Thyroid gland (tissue), 4 donors: ENCODE measurements at regions not wholly inside any gene's neighbourhood (a gene's known extent, or its start where the extent isn't known, plus 50 kb on each side); places are given as distances from the start of the nearest gene placed in this dataset.

Experiments
- DNase-seq, 2 donors: peaks; one replicate each; pipeline ENCODE4 v3.0.0-alpha.2; 2019
- H3K27ac ChIP-seq, 3 donors: fragments of 200-600 bp; sonication (generic); 1 replicate in 2 of 3; 2 replicates in 1 of 3; pipeline ENCODE4 v1.5.1; 2016 to 2019; ENCODE audit warnings: mild to moderate bottlenecking in 1 of 3, moderate library complexity in 1 of 3
- H3K27me3 ChIP-seq: fragments of 200-600 bp; sonication (generic); one replicate; pipeline ENCODE4 v1.5.1; 2019
- H3K36me3 ChIP-seq, 2 donors: fragments of 200-600 bp; sonication (generic); one replicate each; pipeline ENCODE4 v1.5.1; 2016 to 2019
- H3K4me1 ChIP-seq, 2 donors: fragments of 200-600 bp; sonication (generic); one replicate each; pipeline ENCODE4 v1.5.1; 2017 to 2019
- H3K4me3 ChIP-seq, 3 donors: fragments of 200-600 bp; sonication (generic); replicated peaks in 1 of 3; 1 replicate in 2 of 3; 2 replicates in 1 of 3; pipeline ENCODE4 v1.5.1; 2016; ENCODE audit warnings: mild to moderate bottlenecking in 1 of 3
- H3K9me3 ChIP-seq: fragments of 200-600 bp; sonication (generic); one replicate; pipeline ENCODE4 v1.5.1; 2017
- POLR2A ChIP-seq, 2 donors: fragments of 450-650 bp; IDR thresholded peaks; one replicate each; pipeline ENCODE4 v1.6.1; 2017; ENCODE audit warnings: antibody characterized with exemption in 2 of 2, mild to moderate bottlenecking in 2 of 2, moderate library complexity in 1 of 2
- WGBS, 2 donors: methylation state at CpG; one replicate each; pipeline ENCODE4 v1.1.5; 2017; 5-methylcytosine and 5-hydroxymethylcytosine counted together
- intact Hi-C: fragments of 100-400 bp; cut with DNase I; formaldehyde crosslinking; loops from one replicate; pipeline ENCODE4 v1.15.1; 2023
- TF ChIP-seq, protein P1 (sequence below), 6 experiments: fragments of 200-600 bp in 3 of 6; fragments of 450-650 bp in 3 of 6; sonication (generic) in 3 of 6; IDR thresholded peaks; one replicate each; pipeline ENCODE4 v1.5.1; 2016 to 2019; ENCODE audit warnings: antibody characterized with exemption in 6 of 6, mild to moderate bottlenecking in 2 of 6, inconsistent platforms in 1 of 6, moderate library complexity in 1 of 6

DNA sequence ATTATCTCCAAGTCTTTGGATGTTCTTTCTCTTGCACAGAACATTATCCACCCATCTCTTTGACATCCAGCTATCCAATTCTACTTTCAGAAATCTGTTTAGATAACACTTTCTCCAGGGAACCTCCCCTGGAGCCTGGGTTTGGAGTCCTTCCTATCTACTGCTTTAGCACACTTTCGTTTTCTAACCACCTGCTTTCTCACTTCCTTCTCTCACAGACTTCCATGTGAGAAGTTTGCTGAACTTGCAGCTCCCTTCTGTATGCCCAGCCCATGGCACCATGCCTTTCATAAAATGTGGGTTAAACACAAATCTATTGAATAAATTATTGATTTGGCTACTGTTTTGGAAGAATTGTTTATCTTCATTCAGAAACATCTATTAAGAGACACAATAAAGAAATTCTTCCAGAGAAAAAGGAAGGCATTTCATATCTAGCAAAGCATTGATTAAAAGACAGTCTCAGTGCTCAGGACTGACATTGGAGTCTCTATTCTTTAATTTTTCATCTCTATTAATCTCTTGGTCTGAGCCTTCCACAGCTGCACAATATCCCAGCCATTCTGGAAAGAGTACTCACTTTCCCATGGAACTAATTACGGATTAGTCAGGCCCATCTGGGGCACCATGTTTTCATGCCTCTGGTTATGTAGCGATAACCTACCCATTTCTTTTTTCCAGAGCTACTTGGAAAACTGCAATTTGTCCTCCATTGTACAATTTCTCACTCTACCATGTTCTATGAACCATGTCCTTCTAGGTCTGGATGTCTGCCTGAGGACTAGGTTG is 1077.3 kb downstream of the SORCS3 start:
- intact Hi-C loops: no loop called here
- Histone ChIP-seq H3K4me3 (no peak overlapping the region), H3K4me1 (peaks cover 0 to 3% of the 10 kb centered on the region in 2 donors), H3K36me3 (no peaks in the 10 kb centered on the region), H3K27ac (no peak overlapping the region), H3K27me3 (no peaks in the 10 kb centered on the region), H3K9me3 (no peaks in the 10 kb centered on the region)
- no peak for DNase-seq
- TF ChIP-seq, protein P1, sequence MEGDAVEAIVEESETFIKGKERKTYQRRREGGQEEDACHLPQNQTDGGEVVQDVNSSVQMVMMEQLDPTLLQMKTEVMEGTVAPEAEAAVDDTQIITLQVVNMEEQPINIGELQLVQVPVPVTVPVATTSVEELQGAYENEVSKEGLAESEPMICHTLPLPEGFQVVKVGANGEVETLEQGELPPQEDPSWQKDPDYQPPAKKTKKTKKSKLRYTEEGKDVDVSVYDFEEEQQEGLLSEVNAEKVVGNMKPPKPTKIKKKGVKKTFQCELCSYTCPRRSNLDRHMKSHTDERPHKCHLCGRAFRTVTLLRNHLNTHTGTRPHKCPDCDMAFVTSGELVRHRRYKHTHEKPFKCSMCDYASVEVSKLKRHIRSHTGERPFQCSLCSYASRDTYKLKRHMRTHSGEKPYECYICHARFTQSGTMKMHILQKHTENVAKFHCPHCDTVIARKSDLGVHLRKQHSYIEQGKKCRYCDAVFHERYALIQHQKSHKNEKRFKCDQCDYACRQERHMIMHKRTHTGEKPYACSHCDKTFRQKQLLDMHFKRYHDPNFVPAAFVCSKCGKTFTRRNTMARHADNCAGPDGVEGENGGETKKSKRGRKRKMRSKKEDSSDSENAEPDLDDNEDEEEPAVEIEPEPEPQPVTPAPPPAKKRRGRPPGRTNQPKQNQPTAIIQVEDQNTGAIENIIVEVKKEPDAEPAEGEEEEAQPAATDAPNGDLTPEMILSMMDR (IDR thresholded peaks at IDR 0.05): no peak
- TF ChIP-seq POLR2A (IDR thresholded peaks at IDR 0.05): no peak
- WGBS, 2 donors: 81 to 82% methylated on average over 3 of the region's 3 CpGs

DNA sequence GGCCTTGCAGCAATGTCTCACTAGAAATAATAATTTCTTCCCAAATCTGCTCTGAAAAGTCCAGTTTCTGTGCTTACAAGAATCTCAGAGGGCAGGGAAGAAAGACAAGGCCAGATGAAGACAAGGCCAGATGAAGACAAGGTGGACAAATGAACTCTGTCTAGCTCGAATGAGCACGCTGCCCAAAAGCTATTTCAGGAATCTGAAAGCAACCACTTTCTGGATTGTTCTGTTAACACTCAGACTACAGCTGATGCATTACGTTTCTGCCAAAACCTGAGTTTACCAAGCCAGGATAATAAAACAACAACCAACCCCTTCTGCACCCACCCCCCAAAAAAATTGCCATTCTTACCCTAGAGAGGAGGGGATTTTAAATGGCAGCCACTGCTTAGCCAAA is 1073.6 kb downstream of the SORCS3 start:
- Histone ChIP-seq H3K27me3 (no peaks in the 10 kb centered on the region), H3K36me3 (no peaks in the 10 kb centered on the region), H3K4me1 (peaks cover 0 to 3% of the 10 kb centered on the region in 2 donors), H3K27ac (peak overlapping the region in 2 of 3 donors; percentile 15 to 58), H3K9me3 (no peaks in the 10 kb centered on the region), H3K4me3 (no peak overlapping the region)
- no peak for TF ChIP-seq POLR2A (IDR thresholded peaks at IDR 0.05)
- TF ChIP-seq, protein P1 (IDR thresholded peaks at IDR 0.05): no peak
- intact Hi-C loops: no loop called here
- peak in 1 of 2 donors; percentile 23 for DNase-seq
- WGBS, 2 donors: 34 to 52% methylated on average over 3 of the region's 3 CpGs

DNA sequence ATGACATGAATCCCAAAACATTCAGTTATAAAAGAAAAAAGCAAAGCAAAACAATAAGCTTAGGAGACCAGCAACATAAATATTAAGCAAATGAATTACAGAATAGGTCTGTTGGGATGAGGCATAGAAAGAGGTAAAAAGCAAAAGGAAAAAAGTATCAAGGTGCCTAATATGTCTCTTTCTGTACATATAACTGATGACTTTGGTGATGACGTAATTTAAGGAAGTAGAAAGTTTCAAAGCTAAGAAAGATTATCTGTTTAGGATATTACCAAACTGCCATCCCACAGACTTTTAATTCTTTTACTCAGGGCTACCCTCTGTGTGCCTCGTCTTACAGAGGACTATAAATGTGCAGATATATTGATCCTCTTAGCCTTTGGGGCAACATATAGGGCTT is 1066.5 kb downstream of the SORCS3 start:
- Histone ChIP-seq H3K27ac (no peak overlapping the region), H3K4me1 (no peaks in the 10 kb centered on the region), H3K27me3 (no peaks in the 10 kb centered on the region), H3K36me3 (no peaks in the 10 kb centered on the region), H3K9me3 (no peaks in the 10 kb centered on the region), H3K4me3 (no peak overlapping the region)
- TF ChIP-seq POLR2A (IDR thresholded peaks at IDR 0.05): no peak
- TF ChIP-seq, protein P1 (IDR thresholded peaks at IDR 0.05): no peak
- no peak for DNase-seq
- intact Hi-C loops: no loop called here
- 73 to 79% methylated on average over 2 of the region's 2 CpGs for WGBS, 2 donors

DNA sequence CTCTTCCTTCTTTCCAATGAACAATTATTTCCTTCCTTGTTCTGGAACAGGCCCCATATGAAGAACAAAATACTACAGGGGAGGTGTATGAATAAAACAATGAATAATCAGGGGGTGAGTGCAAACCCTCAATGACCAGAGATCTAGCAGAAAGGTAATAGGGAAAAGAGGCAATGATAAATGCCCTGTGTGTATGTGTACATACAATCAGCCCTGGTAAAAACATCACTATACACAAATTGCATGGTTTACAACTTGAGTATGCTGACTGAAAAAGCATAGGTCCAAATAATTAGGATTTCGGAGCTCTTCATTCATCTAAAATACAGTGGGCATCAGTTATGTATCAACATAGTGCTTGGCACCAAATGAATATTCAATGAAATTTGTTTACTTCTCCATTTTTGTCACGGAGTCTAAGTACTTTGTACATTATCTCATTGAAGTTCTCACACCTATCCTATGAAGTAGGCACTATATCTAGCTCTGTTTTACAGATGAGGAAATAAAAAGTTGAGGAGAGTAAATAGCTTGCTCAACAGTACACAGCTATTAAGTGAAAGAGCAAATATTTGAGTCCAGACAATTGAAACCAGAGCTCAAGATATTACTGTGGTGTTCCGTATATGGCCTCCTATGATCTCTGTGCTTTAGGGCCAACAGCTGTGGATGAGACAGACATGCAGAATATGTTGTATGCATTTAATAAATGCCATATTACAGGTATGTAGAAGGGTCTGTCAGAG is 1065.4 kb downstream of the SORCS3 start:
- WGBS, 2 donors: 79 to 87% methylated on average over 3 of the region's 3 CpGs
- no peaks in the 10 kb centered on the region for H3K4me1 ChIP-seq
- H3K9me3 ChIP-seq: no peaks in the 10 kb centered on the region
- intact Hi-C loops: no loop called here
- H3K27me3 ChIP-seq: no peaks in the 10 kb centered on the region
- TF ChIP-seq, protein P1 (IDR thresholded peaks at IDR 0.05): no peak
- TF ChIP-seq POLR2A (IDR thresholded peaks at IDR 0.05): no peak
- H3K27ac ChIP-seq: no peak overlapping the region
- DNase-seq: no peak
- H3K4me3 ChIP-seq: no peak overlapping the region
- H3K36me3 ChIP-seq: no peaks in the 10 kb centered on the region

GRCh38 chr10:105702211-105702610 is 1061.1 kb downstream of the SORCS3 start:
- Histone ChIP-seq H3K4me1 (no peaks in the 10 kb centered on the region), H3K9me3 (no peaks in the 10 kb centered on the region), H3K27me3 (no peaks in the 10 kb centered on the region), H3K27ac (no peak overlapping the region), H3K36me3 (no peaks in the 10 kb centered on the region), H3K4me3 (no peak overlapping the region)
- no peak for TF ChIP-seq POLR2A (IDR thresholded peaks at IDR 0.05)
- TF ChIP-seq, protein P1 (IDR thresholded peaks at IDR 0.05): no peak
- WGBS, 2 donors: 73 to 76% methylated on average over 4 of the region's 4 CpGs
- intact Hi-C loops: no loop called here
- DNase-seq: no peak
